ENCODE measurements at regions not wholly inside any gene's neighbourhood (a gene's known extent, or its start where the extent isn't known, plus 50 kb on each side); places are given as distances from the start of the nearest gene placed in this dataset.

GRCh38 chr1:81023187-81023724 is 777.5 kb upstream of the ADGRL2 start:
- H3K27ac ChIP-seq = no peak overlapping the region
- H3K4me1 ChIP-seq = no peaks in the 10 kb centered on the region
- no peak for DNase-seq
- no peak for TF ChIP-seq CTCF (IDR thresholded peaks at IDR 0.05)
- H3K27me3 ChIP-seq = no peaks in the 10 kb centered on the region
- intact Hi-C loops (cut with DNase I; ENCODE audit: low total_unique reads) = no loop called here
- no peaks in the 10 kb centered on the region for H3K36me3 ChIP-seq
- no peaks in the 10 kb centered on the region for H3K9me3 ChIP-seq
- H3K4me3 ChIP-seq = no peak overlapping the region

DNA sequence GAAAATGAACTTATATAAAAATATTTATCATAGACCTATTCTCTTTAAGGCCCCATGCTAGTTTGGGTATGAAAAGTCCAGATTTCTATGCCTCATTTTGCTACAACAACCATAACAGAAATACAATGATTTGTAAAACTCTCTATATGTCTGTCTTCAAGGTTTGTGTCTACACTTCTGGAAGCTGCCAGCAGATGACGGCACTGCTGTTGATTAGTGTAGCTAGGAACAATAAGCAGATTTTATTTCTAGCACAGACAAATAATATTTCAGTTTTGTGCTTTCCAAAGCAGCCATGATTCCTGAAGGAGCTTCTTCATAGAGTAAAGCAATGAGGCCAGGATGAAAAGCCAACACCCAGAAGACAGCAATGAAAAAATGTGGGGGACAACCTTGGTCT is 779.6 kb upstream of the ADGRL2 start:
- intact Hi-C loops (cut with DNase I; ENCODE audit: low total_unique reads) = no loop called here
- H3K27ac ChIP-seq = no peak overlapping the region
- H3K9me3 ChIP-seq = no peaks in the 10 kb centered on the region
- no peak for DNase-seq
- H3K4me1 ChIP-seq = no peaks in the 10 kb centered on the region
- no peaks in the 10 kb centered on the region for H3K27me3 ChIP-seq
- H3K4me3 ChIP-seq = no peak overlapping the region
- H3K36me3 ChIP-seq = no peaks in the 10 kb centered on the region
- TF ChIP-seq CTCF (IDR thresholded peaks at IDR 0.05) = no peak

DNA sequence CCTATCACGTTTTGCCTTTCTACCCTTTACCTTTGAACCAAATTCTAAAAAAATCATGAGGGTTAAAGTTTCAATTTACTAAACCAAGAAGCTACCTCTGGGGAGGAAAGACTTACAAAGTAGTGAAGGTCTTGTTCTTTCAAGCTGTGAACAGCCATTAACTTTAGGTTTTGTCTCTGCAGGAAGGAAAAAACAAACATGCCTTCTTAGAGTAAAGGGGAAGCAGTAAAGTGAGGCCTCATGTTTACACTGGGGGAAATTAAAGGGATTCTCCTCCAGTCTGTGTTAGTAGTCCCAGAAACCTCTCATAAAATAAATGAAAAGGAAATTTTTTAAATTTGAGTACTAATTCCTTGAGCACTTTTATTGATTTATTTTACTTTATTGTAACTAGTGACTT is 780.2 kb upstream of the ADGRL2 start:
- DNase-seq = no peak
- Histone ChIP-seq H3K27ac (no peak overlapping the region), H3K4me3 (no peak overlapping the region), H3K9me3 (no peaks in the 10 kb centered on the region), H3K4me1 (no peaks in the 10 kb centered on the region), H3K36me3 (no peaks in the 10 kb centered on the region), H3K27me3 (no peaks in the 10 kb centered on the region)
- intact Hi-C loops (cut with DNase I; ENCODE audit: low total_unique reads) = no loop called here
- TF ChIP-seq CTCF (IDR thresholded peaks at IDR 0.05) = no peak

- Histone ChIP-seq H3K27ac (no peak overlapping the region), H3K4me1 (no peaks in the 10 kb centered on the region), H3K4me3 (no peak overlapping the region), H3K9me3 (no peaks in the 10 kb centered on the region), H3K36me3 (no peaks in the 10 kb centered on the region), H3K27me3 (no peaks in the 10 kb centered on the region)
- intact Hi-C loops (cut with DNase I; ENCODE audit: low total_unique reads) = no loop called here
- no peak for DNase-seq
- TF ChIP-seq CTCF (IDR thresholded peaks at IDR 0.05) = no peak
Measured at GRCh38 chr1:81010126-81010525, 790.6 kb upstream of the ADGRL2 start.

DNA sequence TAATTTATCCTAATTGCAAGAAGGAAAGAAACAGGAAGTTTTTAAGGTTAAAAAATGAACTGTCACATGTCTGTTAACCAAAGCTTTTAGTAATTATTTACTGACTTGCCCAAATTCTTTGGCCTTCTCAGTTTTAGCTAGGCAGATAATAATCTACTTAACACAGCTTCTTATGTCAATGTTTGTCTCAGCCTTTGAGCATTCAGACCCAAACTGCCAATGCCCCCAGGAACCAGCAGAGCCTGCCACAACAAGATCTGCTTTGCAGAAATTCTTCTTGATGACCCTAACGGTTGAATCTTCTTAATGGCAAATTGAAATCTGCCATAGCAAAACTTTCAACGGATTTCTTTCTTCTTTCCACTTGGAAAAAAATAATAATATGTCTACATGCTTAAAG is 792.4 kb upstream of the ADGRL2 start:
- no peak for DNase-seq
- Histone ChIP-seq H3K9me3 (no peaks in the 10 kb centered on the region), H3K36me3 (no peaks in the 10 kb centered on the region), H3K4me1 (peaks cover 0 to 11% (median 2%) of the 10 kb centered on the region in 4 donors), H3K27ac (no peak overlapping the region), H3K4me3 (no peak overlapping the region), H3K27me3 (no peaks in the 10 kb centered on the region)
- no peak for TF ChIP-seq CTCF (IDR thresholded peaks at IDR 0.05)
- intact Hi-C loops (cut with DNase I; ENCODE audit: low total_unique reads) = no loop called here

- H3K4me1 ChIP-seq = peaks cover 0 to 11% (median 2%) of the 10 kb centered on the region in 4 donors
- H3K9me3 ChIP-seq = no peaks in the 10 kb centered on the region
- intact Hi-C loops (cut with DNase I; ENCODE audit: low total_unique reads) = no loop called here
- H3K4me3 ChIP-seq = no peak overlapping the region
- TF ChIP-seq CTCF (IDR thresholded peaks at IDR 0.05) = no peak
- no peak overlapping the region for H3K27ac ChIP-seq
- DNase-seq = no peak
- H3K36me3 ChIP-seq = no peaks in the 10 kb centered on the region
- no peaks in the 10 kb centered on the region for H3K27me3 ChIP-seq
Measured at GRCh38 chr1:81007024-81007423, 793.7 kb upstream of the ADGRL2 start.

All from tibial artery (tissue), 4 donors.